ENCODE measurements at regions not wholly inside any gene's neighbourhood (a gene's known extent, or its start where the extent isn't known, plus 50 kb on each side); places are given as distances from the start of the nearest gene placed in this dataset.

- H3K4me1 ChIP-seq: no peaks in the 10 kb centered on the region
- WGBS (ENCODE audit: missing lambda C conversion rate): 74% methylated on average over 14 of the region's 14 CpGs
- H3K27ac ChIP-seq: no peak overlapping the region
- H3K9me3 ChIP-seq: no peaks in the 10 kb centered on the region
- FAIRE-seq: no peak
- H3K4me3 ChIP-seq: no peak overlapping the region
- CTCF ChIA-PET: interaction anchor here (0.6 to 1.5 kb wide), 2 partner anchors 20 to 178 kb away, joined by 3 read pairs; no protein-coding TSS in a partner anchor
- DNase-seq (ENCODE audit: low read depth in 1 of 2, low spot score in 1 of 2): no peak
- TF ChIP-seq RARB (CRISPR knock-in tag; IDR thresholded peaks at IDR 0.05) (no peak), BCL3 (IDR thresholded peaks at IDR 0.05) (no peak), E2F6 (IDR thresholded peaks at IDR 0.05; ENCODE audit: borderline replicate concordance, low read depth) (no peak), CEBPB (IDR thresholded peaks at IDR 0.05) (no peak), SMC3 (IDR thresholded peaks at IDR 0.05) (no peak), CBX2 (IDR thresholded peaks at IDR 0.05; ENCODE audit: borderline replicate concordance, low read depth) (no peak), ELK1 (IDR thresholded peaks at IDR 0.05; ENCODE audit: low read depth, low read length) (no peak), HEYL (CRISPR knock-in tag; IDR thresholded peaks at IDR 0.05) (no peak), FOSB (CRISPR knock-in tag; IDR thresholded peaks at IDR 0.05) (no peak), CTCF (IDR thresholded peaks at IDR 0.05) (no peak), RCOR1 (IDR thresholded peaks at IDR 0.05; ENCODE audit: low read depth, low read length) (no peak), TFCP2L1 (CRISPR knock-in tag; IDR thresholded peaks at IDR 0.05) (no peak), CHD4 (IDR thresholded peaks at IDR 0.05; ENCODE audit: borderline replicate concordance) (no peak), GATA3 (IDR thresholded peaks at IDR 0.05; ENCODE audit: borderline replicate concordance) (no peak), POLR2AphosphoS2 (conservative IDR thresholded peaks at IDR 0.05; ENCODE audit: low read length) (no peak), NR3C1 (IDR thresholded peaks at IDR 0.05) (no peak), EHMT2 (IDR thresholded peaks at IDR 0.05; ENCODE audit: low read depth) (no peak), HOXB13 (CRISPR knock-in tag; IDR thresholded peaks at IDR 0.05; ENCODE audit: low read depth) (no peak)
- POLR2A ChIA-PET: no interaction called here
- no peak for ATAC-seq
- no peak overlapping the region for H3K4me2 ChIP-seq
Measured at GRCh38 chr2:10964052-10964790, 52.5 kb downstream of the KCNF1 start.

GRCh38 chr2:10965241-10965843, 53.6 kb downstream of the KCNF1 start:
- FAIRE-seq (no peak), ATAC-seq (no peak), DNase-seq (ENCODE audit: low read depth in 1 of 2, low spot score in 1 of 2) (no peak)
- no peaks in the 10 kb centered on the region for H3K4me1 ChIP-seq
- ChIA-PET POLR2A (no interaction called here), CTCF (interaction anchor here (0.6 to 1.5 kb wide), 3 partner anchors 21 to 179 kb away, joined by 3 read pairs; no protein-coding TSS in a partner anchor)
- H3K4me3 ChIP-seq: no peak overlapping the region
- H3K9me3 ChIP-seq: no peaks in the 10 kb centered on the region
- no peak overlapping the region for H3K27ac ChIP-seq
- no peak overlapping the region for H3K4me2 ChIP-seq
- 84% methylated on average over 19 of the region's 19 CpGs for WGBS (ENCODE audit: missing lambda C conversion rate)
- TF ChIP-seq ELK1 (IDR thresholded peaks at IDR 0.05; ENCODE audit: low read depth, low read length): no peak
- no peak for TF ChIP-seq HES2 (IDR thresholded peaks at IDR 0.05)
- TF ChIP-seq CBX8 (IDR thresholded peaks at IDR 0.05): no peak
- no peak for TF ChIP-seq RARB (CRISPR knock-in tag; IDR thresholded peaks at IDR 0.05)
- no peak for TF ChIP-seq BCL3 (IDR thresholded peaks at IDR 0.05)
- TF ChIP-seq CEBPB (IDR thresholded peaks at IDR 0.05): no peak
- TF ChIP-seq HMGXB4 (CRISPR knock-in tag; IDR thresholded peaks at IDR 0.05; ENCODE audit: borderline replicate concordance): no peak
- TF ChIP-seq NPAS2 (CRISPR knock-in tag; IDR thresholded peaks at IDR 0.05; ENCODE audit: borderline replicate concordance): no peak
- TF ChIP-seq GATA3 (IDR thresholded peaks at IDR 0.05; ENCODE audit: borderline replicate concordance): no peak
- no peak for TF ChIP-seq PBX3 (IDR thresholded peaks at IDR 0.05)
- no peak for TF ChIP-seq ZNF302 (CRISPR knock-in tag; IDR thresholded peaks at IDR 0.05)
- TF ChIP-seq HOXB13 (CRISPR knock-in tag; IDR thresholded peaks at IDR 0.05; ENCODE audit: low read depth): no peak

All from A549 (cell line).